ENCODE measurements at regions not wholly inside any gene's neighbourhood (a gene's known extent, or its start where the extent isn't known, plus 50 kb on each side); places are given as distances from the start of the nearest gene placed in this dataset.

DNA sequence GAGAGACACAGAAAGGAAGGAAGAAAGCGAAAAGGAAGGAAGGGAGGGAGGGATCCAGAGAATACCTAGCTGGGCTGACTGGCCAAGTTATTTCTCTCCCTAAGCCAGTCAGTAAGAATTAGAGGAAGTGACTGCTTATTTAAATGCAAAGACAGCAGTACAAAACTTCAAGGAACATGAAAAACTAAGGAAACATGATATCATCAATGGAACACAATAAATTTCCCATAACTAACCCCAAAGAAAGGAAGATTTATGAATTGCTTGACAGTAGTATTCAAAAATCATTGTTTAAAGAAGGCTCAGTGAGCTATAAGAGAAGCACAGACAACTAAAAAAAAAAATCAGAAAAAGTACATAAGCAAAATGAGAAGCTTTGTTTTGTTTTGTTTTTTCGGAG is 252.3 kb upstream of the SASH1 start (continued):
- TF ChIP-seq, protein P1, sequence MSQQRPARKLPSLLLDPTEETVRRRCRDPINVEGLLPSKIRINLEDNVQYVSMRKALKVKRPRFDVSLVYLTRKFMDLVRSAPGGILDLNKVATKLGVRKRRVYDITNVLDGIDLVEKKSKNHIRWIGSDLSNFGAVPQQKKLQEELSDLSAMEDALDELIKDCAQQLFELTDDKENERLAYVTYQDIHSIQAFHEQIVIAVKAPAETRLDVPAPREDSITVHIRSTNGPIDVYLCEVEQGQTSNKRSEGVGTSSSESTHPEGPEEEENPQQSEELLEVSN (IDR thresholded peaks at IDR 0.05) = no peak

DNA sequence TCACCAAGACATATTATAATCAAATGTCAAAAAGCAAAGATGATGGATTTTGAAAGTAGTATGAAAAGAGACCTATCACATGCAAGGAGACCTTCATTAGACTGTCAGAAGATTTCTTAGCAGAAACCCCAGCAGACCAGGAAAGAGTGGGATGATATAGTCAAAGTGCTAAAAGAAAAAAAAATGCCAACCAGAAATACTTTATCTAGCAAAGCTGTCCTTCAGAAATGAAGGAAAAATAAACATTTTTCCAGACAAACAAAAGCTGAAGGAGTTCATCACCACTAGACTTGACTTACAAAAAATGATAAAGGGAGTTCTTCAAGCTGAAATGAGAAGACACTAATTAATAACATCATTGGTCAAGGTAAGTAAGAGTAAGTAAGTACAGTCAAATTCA is 251.2 kb upstream of the SASH1 start:
- H2AFZ ChIP-seq (ENCODE audit: low read length) = no peak overlapping the region
- no peak overlapping the region for H2BK15ac ChIP-seq (ENCODE audit: low read length)
- no peak overlapping the region for H2BK120ac ChIP-seq (replicated peaks; ENCODE audit: low read depth, low read length)
- H4K91ac ChIP-seq (replicated peaks; ENCODE audit: insufficient read length, low read length) = no peak overlapping the region
- H3K27me3 ChIP-seq (replicated peaks in 1 of 4; ENCODE audit: control insufficient read depth in 3 of 4, extremely low read depth in 1 of 4, insufficient read depth in 3 of 4, low read length in 3 of 4) = no peaks in the 10 kb centered on the region
- no peaks in the 10 kb centered on the region for H3K79me1 ChIP-seq (ENCODE audit: low read depth, low read length)
- no peak overlapping the region for H2BK20ac ChIP-seq (ENCODE audit: low read length)
- FAIRE-seq (no peak), DNase-seq (ENCODE audit: low read depth in 1 of 2, low spot score in 2 of 2) (no peak)
- no peaks in the 10 kb centered on the region for H4K20me1 ChIP-seq (replicated peaks in 1 of 2; ENCODE audit: control insufficient read depth in 1 of 2, insufficient read depth in 2 of 2, low read length in 2 of 2)
- H3K18ac ChIP-seq (ENCODE audit: extremely low read depth, low read length) = no peak overlapping the region
- H3K9me3 ChIP-seq (ENCODE audit: insufficient read depth in 2 of 2, low read depth in 1 of 2, low read length in 1 of 2) = no peaks in the 10 kb centered on the region
- ChIA-PET POLR2A (ENCODE audit: partially characterized antibody) (no interaction called here), CTCF (ENCODE audit: partially characterized antibody) (interaction anchor here (0.6 to 1.4 kb wide), 2 partner anchors 10 to 69 kb away, joined by 3 read pairs; no protein-coding TSS in a partner anchor)
- no peaks in the 10 kb centered on the region for H3K4me1 ChIP-seq (replicated peaks in 1 of 4; ENCODE audit: control insufficient read depth in 3 of 4, insufficient read depth in 4 of 4, low read length in 3 of 4)
- H3K4ac ChIP-seq (replicated peaks; ENCODE audit: insufficient read length, low read depth, low read length) = no peak overlapping the region
- H3K27ac ChIP-seq (ENCODE audit: low read depth, low read length) = no peak overlapping the region
- no peak overlapping the region for H4K8ac ChIP-seq (ENCODE audit: extremely low read depth, insufficient read depth, low read length)
- no peak overlapping the region for H3K56ac ChIP-seq (replicated peaks; ENCODE audit: insufficient read length, low read depth, low read length)
- no peak overlapping the region for H4K5ac ChIP-seq (ENCODE audit: insufficient read length, low read depth, low read length)
- H3K14ac ChIP-seq (ENCODE audit: insufficient read length) = no peak overlapping the region
- no peak overlapping the region for H2BK5ac ChIP-seq (ENCODE audit: low read depth, low read length)
- no peak overlapping the region for H2AK5ac ChIP-seq (ENCODE audit: low read depth, low read length)
- no peak overlapping the region for H2BK12ac ChIP-seq (ENCODE audit: low read depth, low read length)
- no peak overlapping the region for H3K4me2 ChIP-seq (ENCODE audit: insufficient read depth in 1 of 2, low read depth in 2 of 2, low read length in 2 of 2)
- H3K23me2 ChIP-seq (ENCODE audit: low read depth, low read length) = no peaks in the 10 kb centered on the region
- no peaks in the 10 kb centered on the region for H3K79me2 ChIP-seq (ENCODE audit: control insufficient read depth in 1 of 2, insufficient read depth in 2 of 2, low read length in 2 of 2)
- no peaks in the 10 kb centered on the region for H3K36me3 ChIP-seq (ENCODE audit: control insufficient read depth in 2 of 4, insufficient read depth in 4 of 4, low read length in 3 of 4)
- no peak overlapping the region for H3K4me3 ChIP-seq (ENCODE audit: extremely low read depth in 1 of 4, insufficient read depth in 2 of 4, low read depth in 3 of 4, low read length in 4 of 4)
- H3K23ac ChIP-seq (ENCODE audit: insufficient read length) = no peak overlapping the region
- H3K9ac ChIP-seq (replicated peaks in 1 of 4; ENCODE audit: extremely low read depth in 1 of 4, low read depth in 3 of 4, low read length in 3 of 4) = no peak overlapping the region
- no peak for TF ChIP-seq PHF8 (conservative IDR thresholded peaks at IDR 0.05; ENCODE audit: low read depth, low read length)
- no peak for TF ChIP-seq CEBPB (IDR thresholded peaks at IDR 0.05; ENCODE audit: low read depth, low read length)
- no peak for TF ChIP-seq JUND (IDR thresholded peaks at IDR 0.05; ENCODE audit: low read length)
- no peak for TF ChIP-seq SP4 (IDR thresholded peaks at IDR 0.05; ENCODE audit: low read length)
- no peak for TF ChIP-seq NRF1 (IDR thresholded peaks at IDR 0.05; ENCODE audit: low read depth, low read length)
- TF ChIP-seq, protein P2, sequence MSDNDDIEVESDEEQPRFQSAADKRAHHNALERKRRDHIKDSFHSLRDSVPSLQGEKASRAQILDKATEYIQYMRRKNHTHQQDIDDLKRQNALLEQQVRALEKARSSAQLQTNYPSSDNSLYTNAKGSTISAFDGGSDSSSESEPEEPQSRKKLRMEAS (IDR thresholded peaks at IDR 0.05) = no peak
- no peak for TF ChIP-seq KDM5A (IDR thresholded peaks at IDR 0.05; ENCODE audit: low read length)
- TF ChIP-seq, protein P3, sequence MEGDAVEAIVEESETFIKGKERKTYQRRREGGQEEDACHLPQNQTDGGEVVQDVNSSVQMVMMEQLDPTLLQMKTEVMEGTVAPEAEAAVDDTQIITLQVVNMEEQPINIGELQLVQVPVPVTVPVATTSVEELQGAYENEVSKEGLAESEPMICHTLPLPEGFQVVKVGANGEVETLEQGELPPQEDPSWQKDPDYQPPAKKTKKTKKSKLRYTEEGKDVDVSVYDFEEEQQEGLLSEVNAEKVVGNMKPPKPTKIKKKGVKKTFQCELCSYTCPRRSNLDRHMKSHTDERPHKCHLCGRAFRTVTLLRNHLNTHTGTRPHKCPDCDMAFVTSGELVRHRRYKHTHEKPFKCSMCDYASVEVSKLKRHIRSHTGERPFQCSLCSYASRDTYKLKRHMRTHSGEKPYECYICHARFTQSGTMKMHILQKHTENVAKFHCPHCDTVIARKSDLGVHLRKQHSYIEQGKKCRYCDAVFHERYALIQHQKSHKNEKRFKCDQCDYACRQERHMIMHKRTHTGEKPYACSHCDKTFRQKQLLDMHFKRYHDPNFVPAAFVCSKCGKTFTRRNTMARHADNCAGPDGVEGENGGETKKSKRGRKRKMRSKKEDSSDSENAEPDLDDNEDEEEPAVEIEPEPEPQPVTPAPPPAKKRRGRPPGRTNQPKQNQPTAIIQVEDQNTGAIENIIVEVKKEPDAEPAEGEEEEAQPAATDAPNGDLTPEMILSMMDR (IDR thresholded peaks at IDR 0.05; ENCODE audit: control extremely low read depth in 1 of 3, insufficient read depth in 1 of 3, low read depth in 1 of 3, low read length in 3 of 3) = no peak
- TF ChIP-seq, protein P1 (IDR thresholded peaks at IDR 0.05) = no peak
- TF ChIP-seq RXRA (IDR thresholded peaks at IDR 0.05; ENCODE audit: insufficient read depth, low read depth, low read length) = no peak

Measured in H1 (cell line).